ENCODE measurements at regions not wholly inside any gene's neighbourhood (a gene's known extent, or its start where the extent isn't known, plus 50 kb on each side); places are given as distances from the start of the nearest gene placed in this dataset.

DNA sequence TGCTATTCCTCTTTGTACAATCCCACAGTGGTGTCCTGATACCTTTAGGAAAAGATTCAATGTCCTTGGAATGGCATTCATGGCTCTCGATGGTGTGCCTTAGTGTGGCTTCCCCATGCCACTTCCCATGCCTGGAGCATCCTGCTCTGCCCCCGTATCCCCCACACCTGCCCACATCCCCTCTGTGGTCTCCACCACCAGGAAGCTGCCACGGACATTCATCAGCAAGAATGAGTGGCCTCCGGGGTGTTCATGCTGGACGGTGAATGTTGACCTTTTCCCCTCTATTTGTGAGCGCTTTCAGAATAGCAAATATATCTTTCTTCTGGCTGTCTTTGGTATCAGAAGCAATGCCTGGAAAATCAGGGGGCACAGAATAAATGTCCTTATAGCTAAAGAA lies 262.0 kb upstream of the NRP1 start:
- TF ChIP-seq, protein P1, sequence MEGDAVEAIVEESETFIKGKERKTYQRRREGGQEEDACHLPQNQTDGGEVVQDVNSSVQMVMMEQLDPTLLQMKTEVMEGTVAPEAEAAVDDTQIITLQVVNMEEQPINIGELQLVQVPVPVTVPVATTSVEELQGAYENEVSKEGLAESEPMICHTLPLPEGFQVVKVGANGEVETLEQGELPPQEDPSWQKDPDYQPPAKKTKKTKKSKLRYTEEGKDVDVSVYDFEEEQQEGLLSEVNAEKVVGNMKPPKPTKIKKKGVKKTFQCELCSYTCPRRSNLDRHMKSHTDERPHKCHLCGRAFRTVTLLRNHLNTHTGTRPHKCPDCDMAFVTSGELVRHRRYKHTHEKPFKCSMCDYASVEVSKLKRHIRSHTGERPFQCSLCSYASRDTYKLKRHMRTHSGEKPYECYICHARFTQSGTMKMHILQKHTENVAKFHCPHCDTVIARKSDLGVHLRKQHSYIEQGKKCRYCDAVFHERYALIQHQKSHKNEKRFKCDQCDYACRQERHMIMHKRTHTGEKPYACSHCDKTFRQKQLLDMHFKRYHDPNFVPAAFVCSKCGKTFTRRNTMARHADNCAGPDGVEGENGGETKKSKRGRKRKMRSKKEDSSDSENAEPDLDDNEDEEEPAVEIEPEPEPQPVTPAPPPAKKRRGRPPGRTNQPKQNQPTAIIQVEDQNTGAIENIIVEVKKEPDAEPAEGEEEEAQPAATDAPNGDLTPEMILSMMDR (IDR thresholded peaks at IDR 0.05) = no peak
- TF ChIP-seq POLR2A (IDR thresholded peaks at IDR 0.05) = no peak

Data from right lobe of liver (tissue), 4 donors.